HG03521 (cell line): ENCODE measurements at regions not wholly inside any gene's neighbourhood (a gene's known extent, or its start where the extent isn't known, plus 50 kb on each side); places are given as distances from the start of the nearest gene placed in this dataset.

Experiments used
- ATAC-seq: cut with Tn5 transposase; IDR thresholded peaks from one replicate; pipeline ENCODE4 v1.9.1; 2021; ENCODE audit warnings: mild to moderate bottlenecking, moderate library complexity; ENCODE audit not compliant: unreplicated experiment

DNA sequence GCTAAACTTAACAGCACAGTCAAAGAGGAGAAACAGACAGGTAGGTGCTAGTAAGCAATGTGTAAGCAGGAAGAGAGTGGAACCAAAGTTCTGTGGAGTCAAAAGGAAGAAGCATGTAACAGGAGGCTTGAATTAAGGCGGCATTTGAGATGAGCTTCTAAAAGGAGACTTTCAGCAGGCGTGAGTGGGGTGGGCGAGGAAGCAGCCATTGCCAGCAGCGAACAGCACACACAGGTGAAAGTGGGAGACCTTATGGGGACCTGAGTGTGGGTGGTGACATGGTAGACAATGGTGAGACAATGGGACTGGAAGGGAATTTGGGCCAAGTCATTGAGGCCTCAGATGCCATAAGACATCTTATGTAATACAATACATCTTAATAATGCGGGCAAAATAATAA, 195.0 kb downstream of the PAX1 start:
- ATAC-seq, result no peak

DNA sequence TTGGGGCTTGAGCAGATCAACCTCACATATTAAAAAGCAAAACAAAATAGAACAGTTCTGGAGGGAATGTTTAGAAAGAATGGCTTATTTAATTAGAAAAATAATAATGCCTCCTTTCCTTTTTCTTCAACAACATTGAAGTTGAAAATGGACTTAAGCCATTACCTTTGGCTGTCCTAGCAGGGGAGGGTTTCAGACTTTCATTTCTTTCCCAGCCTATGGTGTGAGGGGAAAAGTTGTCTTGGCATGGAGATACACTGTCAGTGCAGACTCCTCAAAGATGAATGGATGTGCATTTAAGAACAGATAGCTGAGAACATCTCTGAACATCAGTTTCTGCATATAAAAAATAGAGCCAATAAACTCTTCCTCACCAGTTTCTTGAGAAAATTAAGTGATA, 169.5 kb downstream of the PAX1 start:
- no peak for ATAC-seq

DNA sequence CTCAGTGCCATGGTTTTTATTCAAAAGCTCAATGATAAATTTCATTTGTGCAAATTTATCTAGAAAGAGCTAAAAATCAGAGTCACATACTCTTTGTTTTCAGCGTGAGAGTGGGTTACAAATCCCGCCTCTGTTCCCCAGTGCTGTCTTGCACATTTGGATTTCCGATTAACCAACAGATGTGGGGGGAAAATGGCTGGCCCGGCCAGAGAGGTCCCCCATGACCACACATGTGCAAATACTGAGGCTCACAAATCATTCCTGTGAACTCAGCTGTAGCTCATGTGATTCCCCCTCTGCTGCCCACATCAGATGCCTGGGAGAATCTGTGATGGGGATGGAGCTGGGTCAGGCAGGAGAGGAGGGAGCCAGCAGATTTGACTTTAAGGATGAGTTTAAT, 168.7 kb downstream of the PAX1 start:
- no peak for ATAC-seq

DNA sequence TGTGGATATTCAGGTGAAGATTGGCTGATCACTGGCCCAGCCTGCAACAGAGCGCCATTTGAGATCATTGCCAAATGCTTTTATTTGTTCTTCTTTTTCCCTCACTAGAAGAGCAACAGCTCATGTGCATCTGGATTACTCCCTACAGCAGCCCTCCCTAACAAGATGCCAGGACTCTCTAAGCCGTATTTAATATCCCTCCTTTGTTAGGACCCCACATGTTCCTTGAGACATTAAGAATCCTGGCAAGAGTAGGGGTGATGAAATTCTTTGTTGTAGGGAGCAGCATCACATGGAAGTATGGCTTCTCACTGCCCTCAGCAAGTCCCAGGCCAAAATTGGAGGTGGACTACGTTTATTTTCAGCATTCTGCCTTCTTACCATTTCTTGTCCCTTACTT, 167.8 kb downstream of the PAX1 start:
- no peak for ATAC-seq

DNA sequence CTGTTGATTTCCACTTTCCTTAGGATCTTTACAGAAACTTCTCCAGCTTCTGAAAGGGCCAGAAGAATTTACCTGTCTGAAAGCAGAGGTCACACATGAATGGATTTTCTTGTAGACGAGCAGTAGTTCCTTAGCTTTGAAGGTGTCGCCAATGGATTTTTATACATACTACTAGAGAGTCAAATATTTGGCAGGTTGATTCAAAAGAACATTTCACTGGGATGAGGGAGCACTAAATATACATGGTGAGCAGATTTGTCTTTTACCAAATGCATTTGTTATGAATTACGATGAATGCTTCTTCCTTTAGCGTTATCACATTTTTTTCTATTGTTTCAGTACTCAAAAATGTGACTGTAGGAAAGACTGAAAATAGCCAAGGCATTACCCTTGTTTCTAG, 162.3 kb downstream of the PAX1 start:
- ATAC-seq, result no peak

DNA sequence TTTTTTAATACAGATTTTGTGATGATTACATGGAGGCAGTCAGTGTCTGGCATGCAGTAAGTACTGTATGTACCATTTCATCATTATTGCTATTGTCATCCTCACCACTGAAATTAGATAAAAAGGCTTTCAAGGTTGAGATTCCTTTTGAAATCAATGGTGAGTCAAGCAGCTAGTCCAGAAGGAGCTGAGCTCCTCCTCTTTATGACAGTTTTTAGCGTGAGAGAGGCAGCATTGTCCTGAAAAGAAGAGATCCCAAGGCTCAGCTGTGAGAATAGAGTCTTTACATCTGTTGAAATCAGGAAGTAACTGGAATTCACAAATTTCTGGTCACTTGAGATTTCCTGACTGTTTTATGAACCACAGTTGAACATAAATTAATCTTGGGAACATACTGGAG, 161.9 kb downstream of the PAX1 start:
- ATAC-seq, result no peak

DNA sequence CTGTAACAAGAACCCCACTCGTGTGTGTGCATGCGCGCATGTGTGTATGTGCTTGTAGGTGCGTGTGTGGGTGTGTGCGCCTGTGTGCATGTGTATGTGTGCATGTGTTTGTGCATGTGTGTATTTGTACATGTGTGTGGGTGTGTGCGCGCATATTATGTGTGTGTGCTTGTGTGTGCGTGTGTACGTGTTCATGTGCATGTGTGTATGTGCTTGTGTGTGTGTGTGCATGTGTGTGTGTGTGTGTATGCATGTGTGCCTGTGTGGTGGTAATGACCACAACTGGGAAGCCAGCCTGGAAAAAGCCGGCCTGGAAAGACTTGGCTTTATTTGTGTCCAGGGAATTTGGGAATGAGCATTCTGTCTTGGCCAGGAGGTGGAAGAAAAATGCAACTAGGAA, 157.5 kb downstream of the PAX1 start:
- ATAC-seq, result no peak

DNA sequence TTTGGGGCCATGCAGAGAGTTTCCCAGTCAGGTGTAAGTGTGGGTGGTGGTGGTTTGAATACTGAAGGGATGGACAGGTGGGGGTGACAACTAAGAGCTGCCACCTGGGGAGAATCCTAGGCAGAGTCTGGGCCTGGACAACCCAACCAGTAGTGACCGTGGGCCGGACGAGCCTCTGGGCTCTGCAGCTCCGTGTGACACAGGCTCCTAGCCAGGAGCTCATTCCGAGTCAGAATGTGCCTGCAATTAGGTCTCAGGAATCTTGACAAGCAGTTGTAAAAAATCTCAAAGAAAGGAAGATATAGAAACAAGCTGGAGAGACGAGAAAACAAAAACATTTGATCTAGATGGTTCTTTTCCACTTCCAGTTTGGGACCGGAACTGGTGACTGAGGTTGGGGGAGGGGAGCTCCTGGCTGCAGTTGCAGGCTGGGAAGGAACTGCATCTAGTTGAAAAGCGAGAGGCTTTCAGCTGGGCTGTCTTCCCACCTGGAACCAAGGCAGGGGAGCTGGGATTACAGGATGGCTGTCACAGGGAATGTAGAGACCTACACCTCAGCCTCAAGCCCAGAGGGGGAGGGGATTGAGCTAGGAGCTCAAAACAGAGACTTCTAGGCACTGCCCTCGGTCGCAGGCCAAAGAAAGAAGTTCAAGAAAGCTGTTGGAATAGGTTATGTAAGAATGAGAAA, 156.9 kb downstream of the PAX1 start:
- no peak for ATAC-seq

DNA sequence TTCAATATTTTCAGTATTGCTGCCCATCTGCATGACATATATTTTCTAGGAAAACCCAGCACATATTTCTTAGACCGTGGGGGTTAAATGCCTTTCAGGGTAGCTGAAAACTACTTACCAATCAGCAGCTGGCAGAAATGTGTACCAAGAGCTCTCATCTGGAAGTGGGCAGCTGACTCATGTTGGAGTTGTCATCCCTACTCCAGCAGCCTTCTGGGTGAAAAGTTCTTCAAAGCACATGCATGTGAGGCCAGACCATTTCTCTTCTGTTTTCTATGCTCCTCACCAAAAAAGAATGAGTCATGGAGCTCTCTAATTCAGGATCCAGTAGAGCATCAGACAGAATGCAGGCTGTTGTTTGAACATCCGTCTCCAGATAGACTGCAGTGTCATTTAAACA, 135.5 kb downstream of the PAX1 start:
- no peak for ATAC-seq

DNA sequence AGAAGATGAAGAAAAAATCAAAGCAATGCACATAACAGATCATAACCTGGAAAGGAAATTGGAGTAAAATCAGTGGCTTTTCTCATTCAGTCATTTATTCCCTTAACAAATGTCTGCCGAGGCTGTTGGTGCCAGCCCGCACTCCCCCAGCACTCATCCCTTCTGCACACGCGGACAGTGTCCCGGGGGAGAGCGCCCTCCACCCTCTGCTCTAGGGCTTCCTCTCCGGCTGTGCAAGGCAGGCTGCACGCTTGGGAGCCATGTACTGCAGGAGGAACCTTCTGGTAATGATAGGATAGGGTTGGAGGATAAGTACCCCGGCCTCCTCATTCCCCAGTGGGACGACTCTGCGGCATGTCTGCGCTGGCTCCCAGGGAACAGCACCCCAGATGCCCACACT, 134.5 kb downstream of the PAX1 start:
- ATAC-seq, result no peak

DNA sequence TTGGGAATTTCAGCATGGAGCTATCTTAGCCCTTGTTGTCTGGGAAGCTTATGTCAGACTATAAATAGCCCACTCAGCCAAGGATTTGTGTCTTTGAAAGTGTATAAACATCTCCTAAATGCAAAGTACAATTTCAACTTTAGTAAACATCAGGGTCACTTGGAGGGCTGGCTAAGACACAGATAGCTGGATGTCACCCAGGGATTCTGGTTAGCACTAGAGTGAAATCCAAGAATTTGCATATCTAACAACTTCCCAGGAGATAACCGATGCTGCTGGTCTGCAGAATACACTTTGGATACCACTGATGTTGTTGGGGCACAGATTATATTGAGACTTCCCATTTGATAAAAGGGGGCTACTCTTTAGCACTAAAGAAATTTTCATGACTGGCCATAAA, 130.9 kb downstream of the PAX1 start:
- ATAC-seq, result no peak

DNA sequence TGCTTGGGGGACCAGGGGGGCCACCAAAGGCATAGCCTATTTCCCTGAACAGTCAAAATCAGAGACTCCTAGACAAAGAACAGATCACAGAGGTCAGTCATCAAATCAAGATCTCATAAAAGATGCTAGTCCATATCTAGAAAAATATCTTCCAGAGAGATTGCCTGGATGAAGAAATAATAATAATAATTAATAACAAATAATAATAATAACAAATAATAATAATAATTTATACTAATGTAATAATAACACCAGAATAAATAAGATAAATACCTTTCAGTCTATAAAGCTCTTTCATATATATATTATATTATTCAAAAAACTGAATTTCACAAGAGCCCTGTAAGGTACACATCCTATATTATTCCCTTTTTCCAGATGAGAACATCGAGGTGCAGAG, 129.6 kb downstream of the PAX1 start:
- no peak for ATAC-seq

DNA sequence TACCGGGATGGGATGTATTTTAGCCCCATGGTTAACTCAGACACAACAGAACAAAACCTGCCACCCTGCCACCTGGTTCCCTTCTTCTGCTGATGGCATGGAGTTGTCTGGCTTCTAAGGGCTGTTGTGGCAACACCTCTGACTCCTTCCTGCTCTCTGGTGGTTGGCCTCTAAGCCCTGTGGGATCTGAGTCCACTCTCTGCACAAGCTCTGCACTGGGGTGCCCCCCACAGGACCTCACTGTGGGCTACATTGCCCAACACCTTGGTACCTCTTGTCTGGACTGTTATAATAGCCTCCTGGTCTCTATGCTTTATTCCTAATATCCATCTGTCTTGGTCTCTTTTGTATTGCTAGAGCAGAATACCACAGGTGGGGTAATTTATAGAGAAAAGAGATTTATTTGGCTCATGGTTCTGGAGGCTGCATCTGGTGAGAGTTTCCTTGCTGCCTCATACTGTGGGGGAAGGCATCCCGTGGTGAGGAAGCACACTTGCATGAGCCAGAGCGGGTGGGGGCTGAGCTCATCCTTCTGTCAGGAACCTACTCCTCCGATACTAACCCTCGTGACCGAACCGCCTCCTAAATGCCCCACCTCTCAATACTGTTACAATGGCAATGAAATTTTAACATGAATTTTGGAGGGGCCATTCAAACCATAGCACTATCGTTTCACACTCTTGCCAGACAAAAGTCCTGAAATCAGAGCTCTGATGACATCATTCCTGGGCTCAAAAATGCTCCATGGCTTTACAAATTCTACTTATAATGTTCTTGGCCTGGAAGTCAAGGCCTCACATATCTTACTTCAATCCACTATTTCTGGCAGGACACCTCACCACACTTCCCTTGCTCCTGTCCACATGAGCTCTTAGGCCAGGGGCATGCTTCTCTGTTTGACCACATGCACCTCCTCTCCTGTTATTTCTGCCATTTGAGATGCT, 127.2 kb downstream of the PAX1 start:
- no peak for ATAC-seq

DNA sequence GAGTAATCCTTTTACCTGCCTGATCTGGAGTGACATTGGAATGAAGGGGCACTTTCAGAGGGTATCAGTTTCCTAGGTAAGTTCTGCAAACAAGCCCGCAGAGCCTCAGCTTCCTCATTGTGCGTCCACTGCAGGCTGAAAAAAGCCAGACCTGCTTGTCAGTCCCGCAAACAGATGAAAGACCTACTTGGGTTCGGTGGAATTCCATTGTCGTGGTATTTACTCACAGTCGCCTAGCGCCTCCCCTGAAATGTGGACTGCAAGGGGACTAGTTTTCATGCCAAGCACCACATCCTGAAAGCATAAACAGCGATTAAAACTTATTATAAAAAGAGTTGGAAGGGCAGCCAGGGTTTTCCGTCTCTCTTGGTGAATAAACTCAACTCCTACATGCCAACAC, 121.5 kb downstream of the PAX1 start:
- ATAC-seq, result no peak

DNA sequence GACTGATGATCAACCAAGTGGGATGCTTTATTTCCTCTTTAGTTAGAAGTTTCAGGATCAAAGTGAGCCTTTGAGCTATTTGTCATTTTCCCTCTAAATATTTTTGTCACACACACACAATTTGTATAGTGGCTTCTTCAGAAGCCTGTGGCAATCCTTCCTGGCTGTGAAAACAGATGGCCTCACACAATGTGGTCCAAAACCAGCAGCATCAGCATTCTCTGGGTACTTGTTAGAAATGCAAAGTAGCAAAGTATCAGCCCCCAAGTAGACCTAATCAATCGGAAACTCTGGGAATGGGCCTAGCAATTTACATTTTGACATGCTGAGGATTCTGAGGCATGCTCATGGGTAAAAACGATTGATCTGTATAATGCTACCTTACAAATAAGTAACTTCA, 115.9 kb downstream of the PAX1 start:
- no peak for ATAC-seq

DNA sequence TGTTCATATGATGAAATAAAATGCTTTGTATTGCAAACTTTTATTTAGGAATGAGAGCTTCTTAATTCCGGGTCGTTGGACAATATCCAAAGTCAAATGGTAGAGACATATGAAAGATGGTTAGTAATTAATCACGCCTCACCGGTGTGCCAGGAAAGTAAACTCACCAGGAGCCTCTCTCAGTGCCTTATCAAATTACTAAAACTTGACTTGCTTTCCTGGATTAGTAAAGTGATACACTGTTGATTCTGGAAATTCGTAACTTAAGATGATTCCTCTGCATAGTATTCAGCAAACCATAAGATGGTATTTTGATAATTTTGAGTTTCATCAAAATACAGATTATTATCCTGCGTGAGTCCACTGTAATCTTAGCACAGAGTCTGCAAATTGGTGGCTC, 115.2 kb downstream of the PAX1 start:
- ATAC-seq, result no peak

DNA sequence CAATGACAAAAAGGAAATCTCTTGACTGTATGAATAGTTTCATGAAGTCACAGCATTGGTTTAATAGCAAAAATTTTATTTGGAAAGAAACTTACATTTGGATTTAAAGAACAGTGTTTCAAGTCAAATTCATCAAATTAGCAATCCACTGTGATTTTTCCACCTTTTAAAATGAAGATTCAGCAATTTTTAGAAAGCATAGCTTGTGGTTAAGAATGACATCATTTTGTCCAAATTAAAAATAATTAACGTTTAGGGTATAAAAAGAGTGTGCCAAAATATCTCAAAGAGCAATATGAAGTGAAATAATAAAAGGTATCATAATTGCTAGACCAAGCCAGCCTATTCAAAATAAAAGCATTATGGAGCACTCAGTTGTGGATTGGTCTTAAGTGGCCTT, 114.6 kb downstream of the PAX1 start:
- ATAC-seq, result no peak

DNA sequence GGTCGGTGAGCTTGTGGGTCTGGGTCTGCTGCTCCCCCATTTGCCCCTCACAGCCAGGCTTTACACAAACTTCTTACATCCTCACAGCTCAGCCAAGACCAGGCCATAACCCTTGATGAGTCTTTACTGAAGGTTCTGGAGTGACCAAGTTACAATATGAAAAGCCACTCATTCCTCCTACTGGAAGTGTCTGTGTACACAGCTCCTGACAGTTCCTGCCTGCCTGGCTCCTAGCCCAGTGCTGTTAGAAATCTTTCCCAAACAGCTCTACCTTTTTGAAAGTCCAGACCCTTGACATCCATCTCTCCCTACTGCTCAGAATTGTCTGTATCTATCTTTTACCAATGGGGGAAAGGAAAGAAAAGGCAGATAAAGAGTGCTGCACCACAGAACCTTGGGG, 106.9 kb downstream of the PAX1 start:
- no peak for ATAC-seq

DNA sequence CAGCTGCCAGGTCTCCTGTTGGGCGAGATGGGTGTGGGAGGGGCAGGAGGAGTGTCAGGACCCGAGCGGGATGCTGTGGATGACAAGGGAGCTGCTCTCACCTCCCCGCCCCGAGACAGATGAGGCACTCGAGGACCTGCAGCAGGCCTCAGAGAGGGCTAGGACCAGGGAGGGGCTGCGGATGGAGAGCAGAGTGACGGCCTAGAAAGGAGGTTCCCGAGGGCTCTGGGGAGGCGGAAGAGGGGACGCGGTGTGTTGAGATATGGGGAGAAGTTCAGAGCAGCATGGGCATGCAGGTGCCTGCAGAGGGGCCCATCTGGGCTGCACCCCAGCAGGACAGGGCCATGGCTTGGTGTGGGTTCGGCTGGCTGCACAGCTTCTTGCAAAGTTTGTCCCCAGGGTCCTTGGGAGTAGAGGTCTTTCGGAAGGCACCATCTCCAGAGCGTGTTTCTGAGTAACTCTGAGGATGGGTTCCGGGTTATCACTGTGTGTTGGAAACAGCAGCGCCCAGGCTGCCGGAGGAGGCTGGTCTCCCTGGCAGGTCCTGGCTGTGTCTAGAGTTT, 104.6 kb downstream of the PAX1 start:
- no peak for ATAC-seq

DNA sequence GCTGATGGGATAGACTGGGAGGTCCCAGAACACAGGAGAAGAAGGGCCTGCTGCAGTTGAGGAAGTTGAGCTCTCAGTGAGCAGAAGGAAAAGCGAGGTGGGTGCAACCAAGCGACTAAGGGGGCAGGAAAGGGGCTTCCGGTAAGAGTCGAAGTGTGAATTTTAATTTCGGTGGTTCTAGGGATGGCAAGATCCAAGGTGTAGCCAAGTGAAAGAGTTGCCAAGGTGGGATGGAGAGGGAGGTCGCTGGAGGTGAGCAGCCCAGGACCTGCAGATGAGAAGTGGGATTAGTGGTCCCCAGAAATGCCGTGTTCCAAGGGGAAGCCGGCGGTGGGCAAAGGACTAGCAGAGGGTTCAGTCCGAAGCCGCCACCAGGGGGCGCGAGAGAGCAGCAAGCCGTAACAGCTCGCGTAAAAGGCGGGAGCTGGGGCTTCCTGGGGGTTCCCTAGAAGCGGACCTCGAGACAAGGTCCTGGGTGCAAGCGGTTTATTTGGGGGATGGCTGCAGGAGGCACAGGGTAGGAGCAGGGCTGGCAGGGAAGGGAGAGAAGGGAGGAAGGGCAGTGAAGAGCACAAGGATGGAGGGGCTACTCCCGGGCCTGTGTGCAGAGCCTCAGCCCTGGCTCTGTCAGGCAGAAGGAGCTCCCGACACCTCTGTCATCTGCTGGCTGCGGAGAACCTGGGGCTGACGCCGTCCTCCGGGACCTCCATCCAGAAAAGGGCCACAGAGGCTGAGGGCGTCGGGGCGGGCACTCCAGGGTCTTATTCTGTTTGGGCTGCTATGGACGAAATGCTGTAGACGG, 103.6 kb downstream of the PAX1 start:
- no peak for ATAC-seq

DNA sequence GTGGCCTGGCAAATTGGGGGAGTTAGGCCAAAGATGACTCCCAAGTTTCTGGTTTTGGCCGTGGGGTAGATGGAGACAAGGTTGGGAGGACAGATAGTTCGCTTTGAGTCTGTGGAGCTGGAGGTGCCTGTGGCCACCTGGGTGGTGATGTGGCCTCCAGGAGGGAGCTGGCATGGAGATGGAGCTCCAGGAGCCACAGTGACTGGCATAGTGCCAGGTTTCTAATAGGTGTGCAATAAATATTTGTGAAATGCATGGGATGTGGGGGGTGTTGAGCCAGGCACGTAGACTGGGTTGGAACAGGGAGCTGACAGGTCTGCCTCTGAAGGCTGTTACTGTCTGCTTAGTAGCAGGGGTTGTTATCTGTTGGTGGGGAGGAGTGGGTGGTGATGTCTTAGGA, 102.7 kb downstream of the PAX1 start:
- no peak for ATAC-seq
